UCSD-AML1 (cell line): ENCODE measurements at regions not wholly inside any gene's neighbourhood (a gene's known extent, or its start where the extent isn't known, plus 50 kb on each side); places are given as distances from the start of the nearest gene placed in this dataset.

ENCODE experiments used
- DNase-seq: peaks from one replicate; lab custom pipeline; 2025; ENCODE audit not compliant: unreplicated experiment; lab: John Stamatoyannopoulos, UW

- no peak for DNase-seq
Observed at GRCh38 chr15:77769700-77770099, 137.0 kb upstream of the LINGO1 start.

DNA sequence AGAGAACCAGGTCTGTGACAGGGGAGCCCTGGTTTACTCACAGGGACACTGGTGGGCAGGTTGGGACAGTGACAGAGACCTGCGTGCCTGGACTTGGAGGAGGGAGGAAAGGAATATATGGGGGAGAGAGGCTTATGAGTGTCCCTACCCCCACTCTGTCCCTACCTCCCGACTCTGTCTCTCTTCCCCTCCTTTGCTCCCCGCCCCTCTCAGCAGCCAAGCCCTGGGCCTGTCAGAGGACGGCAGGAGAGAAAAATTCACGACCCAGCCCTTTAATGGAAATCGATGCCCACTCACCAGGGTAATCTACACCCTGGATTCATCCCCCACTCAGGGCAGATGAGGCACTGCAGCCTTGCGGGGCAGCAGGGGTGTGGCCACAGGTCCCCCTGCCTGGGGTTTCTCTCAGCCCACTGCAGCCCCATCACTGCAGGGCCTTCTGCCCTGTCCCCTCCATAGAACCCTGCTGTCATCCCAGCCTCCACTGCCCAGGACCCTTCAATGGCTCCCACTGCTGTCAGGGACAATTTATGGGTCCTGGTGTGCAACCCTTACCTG, 135.9 kb upstream of the LINGO1 start:
- DNase-seq = no peak

GRCh38 chr15:77768107-77768506, 135.4 kb upstream of the LINGO1 start:
- DNase-seq = no peak

GRCh38 chr15:77764095-77764494, 131.4 kb upstream of the LINGO1 start:
- DNase-seq = no peak

DNA sequence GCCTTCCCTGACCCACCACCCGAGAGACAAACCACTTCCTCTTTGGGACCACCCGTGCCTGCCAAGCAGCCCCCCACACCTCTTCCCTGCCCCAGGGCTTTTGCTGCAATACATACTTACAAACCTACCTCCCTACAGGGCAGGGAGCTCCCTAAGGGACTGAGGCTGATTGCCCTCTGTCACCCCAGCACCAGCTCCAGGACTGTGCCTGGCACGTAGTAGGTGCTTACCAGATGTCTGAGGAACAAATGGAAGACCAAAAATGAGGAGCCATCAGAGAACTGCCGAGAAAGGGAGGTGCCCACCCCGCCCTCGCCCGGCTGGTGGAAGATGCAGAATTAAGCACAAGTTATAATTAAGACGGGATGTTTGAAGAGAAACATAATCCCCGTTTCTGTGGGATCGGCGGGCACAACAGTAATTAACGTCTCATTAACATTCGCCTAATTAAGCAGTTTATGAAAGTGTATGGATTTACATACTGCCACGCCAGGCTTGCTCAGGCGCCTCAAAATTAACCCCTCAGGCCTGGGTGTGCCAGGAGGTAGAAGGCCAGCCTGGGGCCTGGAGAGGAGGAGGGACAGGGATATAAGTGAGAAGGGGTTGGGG, 130.1 kb upstream of the LINGO1 start:
- no peak for DNase-seq

GRCh38 chr15:77759896-77760592, 127.3 kb upstream of the LINGO1 start:
- no peak for DNase-seq

GRCh38 chr15:77753939-77754338, 121.2 kb upstream of the LINGO1 start:
- DNase-seq = no peak

GRCh38 chr15:77753281-77753873, 120.7 kb upstream of the LINGO1 start:
- DNase-seq = peak; percentile 32

GRCh38 chr15:77749998-77750540, 117.4 kb upstream of the LINGO1 start:
- DNase-seq = no peak

- no peak for DNase-seq
Observed at GRCh38 chr15:77749236-77749997, 116.7 kb upstream of the LINGO1 start.

DNA sequence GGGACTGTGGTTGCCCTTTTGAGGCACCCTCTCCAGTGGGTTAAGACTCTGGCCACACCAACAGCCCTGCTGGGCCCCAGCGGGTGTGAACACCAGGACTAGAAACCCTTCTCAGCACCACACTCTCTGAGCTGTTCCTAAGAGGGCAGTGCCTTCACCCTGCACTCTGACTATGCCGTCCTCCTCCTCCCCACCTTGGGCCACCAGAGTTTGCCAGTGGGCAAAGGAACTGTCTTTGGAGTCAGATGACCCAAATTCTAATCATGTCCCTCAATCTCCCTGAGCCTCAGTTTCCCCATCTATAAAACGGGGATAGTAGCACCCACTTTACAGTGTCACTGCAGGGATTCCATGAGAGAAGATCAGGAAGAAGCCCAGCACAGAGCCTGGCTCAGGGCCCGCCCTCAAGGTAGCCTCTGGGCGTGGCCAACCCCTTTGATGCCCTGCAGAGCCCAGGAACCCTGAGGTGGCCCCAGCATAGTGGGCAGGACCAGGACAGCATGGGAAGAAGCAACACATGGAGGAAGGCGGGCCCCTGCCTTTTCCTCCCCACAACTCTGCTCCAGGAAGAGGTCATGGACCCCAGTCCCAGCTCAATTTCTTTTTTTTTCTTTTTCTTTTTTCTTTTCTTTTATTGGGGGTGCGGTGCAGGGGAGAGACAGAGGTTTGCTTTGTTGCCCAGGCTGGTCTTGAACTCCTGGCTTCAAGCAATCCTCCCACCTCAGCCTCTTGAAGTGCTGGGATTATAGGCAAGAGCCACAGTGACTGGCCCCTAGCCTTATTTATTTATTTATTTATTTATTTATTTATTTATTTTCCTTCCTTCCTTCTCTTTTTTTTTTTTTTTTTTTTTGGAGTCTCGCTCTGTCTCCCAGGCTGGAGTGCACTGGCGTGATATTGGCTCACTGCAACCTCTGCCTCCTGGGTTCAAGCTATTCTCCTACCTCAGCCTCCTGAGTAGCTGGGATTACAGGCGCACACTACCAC, 115.7 kb upstream of the LINGO1 start:
- no peak for DNase-seq

GRCh38 chr15:77747175-77748077, 114.7 kb upstream of the LINGO1 start:
- no peak for DNase-seq

GRCh38 chr15:77746254-77747174, 113.8 kb upstream of the LINGO1 start:
- DNase-seq = no peak

DNA sequence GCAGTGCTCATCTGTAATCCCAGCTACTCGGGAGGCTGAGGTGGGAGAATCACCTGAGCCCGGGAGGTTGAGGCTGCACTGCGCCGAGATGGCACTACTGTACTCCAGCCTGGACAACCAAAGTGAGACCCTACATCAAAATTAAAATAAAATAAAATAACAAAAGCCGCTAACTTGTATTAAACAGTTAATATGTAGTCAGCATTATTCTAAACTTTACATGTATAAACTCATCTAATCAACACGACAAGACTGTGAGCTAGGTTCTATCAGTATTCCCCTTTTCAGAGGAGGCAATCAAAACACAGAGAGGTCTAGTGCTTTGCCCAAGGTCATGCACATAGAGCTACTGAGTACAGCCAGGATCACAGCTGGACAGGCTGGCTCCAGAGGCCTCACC, 111.7 kb upstream of the LINGO1 start:
- no peak for DNase-seq

- DNase-seq = no peak
Observed at GRCh38 chr15:77742570-77742969, 109.9 kb upstream of the LINGO1 start.

- no peak for DNase-seq
Observed at GRCh38 chr15:77742127-77742526, 109.4 kb upstream of the LINGO1 start.

- DNase-seq = no peak
Observed at GRCh38 chr15:77741106-77741505, 108.4 kb upstream of the LINGO1 start.
